ENCODE measurements at regions not wholly inside any gene's neighbourhood (a gene's known extent, or its start where the extent isn't known, plus 50 kb on each side); places are given as distances from the start of the nearest gene placed in this dataset.

GRCh38 chr1:199396456-199396855, 631.1 kb upstream of the NR5A2 start:
- intact Hi-C loops (cut with micrococcal nuclease): no loop called here

- intact Hi-C loops (cut with micrococcal nuclease): no loop called here
Observed at GRCh38 chr1:199399996-199400724, 627.4 kb upstream of the NR5A2 start.

GRCh38 chr1:199403531-199404116, 623.9 kb upstream of the NR5A2 start:
- intact Hi-C loops (cut with micrococcal nuclease): no loop called here

DNA sequence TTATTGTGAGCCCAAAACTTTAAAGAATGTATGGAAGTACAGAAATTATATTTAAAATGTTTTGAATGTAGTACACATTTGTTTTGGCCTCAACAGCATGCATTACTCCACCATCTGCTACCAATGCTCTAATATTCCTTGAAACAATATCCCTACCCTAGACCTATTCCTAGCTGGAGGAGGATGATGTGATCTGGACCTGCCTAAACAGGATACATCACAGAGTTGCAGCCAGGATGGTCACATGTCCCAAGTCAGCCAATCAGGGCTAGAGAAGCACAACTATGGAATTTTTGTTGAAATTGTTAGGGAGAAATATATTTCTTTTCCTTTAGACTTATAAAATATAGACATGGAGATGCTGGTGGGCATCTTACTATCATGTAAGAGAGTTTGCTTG, 623.3 kb upstream of the NR5A2 start:
- intact Hi-C loops (cut with micrococcal nuclease): no loop called here

DNA sequence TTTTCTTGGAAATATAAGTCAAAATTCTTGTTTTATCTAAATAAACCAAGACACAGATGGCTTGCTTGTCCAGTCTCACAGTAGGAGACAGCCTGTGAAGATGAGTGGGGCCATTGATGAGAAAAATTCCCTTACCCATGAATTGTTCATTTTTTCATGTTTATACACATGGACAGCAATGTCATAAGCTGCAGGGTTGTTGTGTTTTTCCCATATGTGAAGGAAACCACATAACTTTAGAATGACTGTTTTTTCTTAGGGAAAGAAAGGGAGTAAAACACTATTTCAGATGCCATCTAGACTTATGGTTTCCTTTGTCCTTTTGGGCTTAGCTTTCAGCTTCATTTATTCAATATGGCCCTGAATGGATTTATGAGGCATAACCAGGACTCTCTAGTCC, 622.5 kb upstream of the NR5A2 start:
- intact Hi-C loops (cut with micrococcal nuclease): no loop called here

DNA sequence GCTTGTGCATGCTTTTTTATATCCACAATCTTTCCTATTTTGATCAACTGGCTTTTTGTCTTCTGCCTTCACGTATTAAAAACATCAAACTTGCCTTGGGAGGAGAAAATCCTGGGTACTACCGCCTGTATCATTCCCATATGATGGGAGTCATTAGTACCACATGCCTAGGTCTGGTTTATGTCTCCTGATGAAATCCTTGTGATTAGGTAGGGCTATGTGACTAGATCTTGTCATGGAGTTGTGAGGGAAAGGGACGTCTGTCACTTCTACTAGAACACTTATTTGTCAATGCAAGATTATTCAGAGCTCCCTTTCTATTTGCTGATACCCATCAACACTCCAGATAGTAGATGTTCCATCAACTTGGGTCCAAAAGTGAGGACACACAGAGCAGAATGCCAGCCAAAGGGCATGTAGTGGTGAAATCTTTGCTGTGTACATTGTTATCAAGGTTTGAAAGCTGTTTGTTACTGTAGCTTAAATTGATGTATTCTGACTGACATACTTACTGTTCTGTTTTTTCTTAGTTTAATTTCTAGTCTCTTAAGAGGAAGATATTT, 621.8 kb upstream of the NR5A2 start:
- intact Hi-C loops (cut with micrococcal nuclease): no loop called here

- intact Hi-C loops (cut with micrococcal nuclease): no loop called here
Observed at GRCh38 chr1:199410462-199410861, 617.0 kb upstream of the NR5A2 start.

- intact Hi-C loops (cut with micrococcal nuclease): no loop called here
Observed at GRCh38 chr1:199411506-199411905, 616.0 kb upstream of the NR5A2 start.

- intact Hi-C loops (cut with micrococcal nuclease): no loop called here
Observed at GRCh38 chr1:199422206-199422605, 605.3 kb upstream of the NR5A2 start.

- intact Hi-C loops (cut with micrococcal nuclease): no loop called here
Observed at GRCh38 chr1:199447906-199448305, 579.6 kb upstream of the NR5A2 start.

- intact Hi-C loops (cut with micrococcal nuclease): no loop called here
Observed at GRCh38 chr1:199448646-199449045, 578.9 kb upstream of the NR5A2 start.

GRCh38 chr1:199449221-199449620, 578.3 kb upstream of the NR5A2 start:
- intact Hi-C loops (cut with micrococcal nuclease): no loop called here

GRCh38 chr1:199449681-199450080, 577.8 kb upstream of the NR5A2 start:
- intact Hi-C loops (cut with micrococcal nuclease): no loop called here

GRCh38 chr1:199452627-199453026, 574.9 kb upstream of the NR5A2 start:
- intact Hi-C loops (cut with micrococcal nuclease): no loop called here

GRCh38 chr1:199453723-199454122, 573.8 kb upstream of the NR5A2 start:
- intact Hi-C loops (cut with micrococcal nuclease): no loop called here

DNA sequence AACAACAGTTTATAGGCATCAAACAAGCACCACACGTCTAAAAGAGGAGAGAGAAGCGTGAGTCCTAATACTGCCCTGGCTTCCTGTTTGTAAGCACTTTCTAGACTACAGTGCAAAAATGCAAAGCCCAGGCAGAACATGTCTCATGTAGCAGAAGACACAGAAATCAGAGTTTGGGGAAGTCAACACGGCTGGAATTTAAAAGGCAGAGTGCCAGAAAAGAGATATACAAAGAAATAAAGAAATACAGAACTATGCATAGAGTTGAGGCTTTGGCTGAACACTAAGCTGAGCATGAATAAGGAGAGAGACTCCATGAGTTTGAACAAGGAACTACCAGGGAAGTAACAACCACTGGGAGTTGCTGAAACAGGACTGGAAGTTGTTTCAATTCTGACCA, 566.6 kb upstream of the NR5A2 start:
- intact Hi-C loops (cut with micrococcal nuclease): loop anchor here (5.0 kb wide), 1 partner anchor 689 kb away; no protein-coding TSS in a partner anchor

GRCh38 chr1:199463521-199464127, 563.9 kb upstream of the NR5A2 start:
- intact Hi-C loops (cut with micrococcal nuclease): loop anchor here (5.0 kb wide), 1 partner anchor 691 kb away; no protein-coding TSS in a partner anchor

DNA sequence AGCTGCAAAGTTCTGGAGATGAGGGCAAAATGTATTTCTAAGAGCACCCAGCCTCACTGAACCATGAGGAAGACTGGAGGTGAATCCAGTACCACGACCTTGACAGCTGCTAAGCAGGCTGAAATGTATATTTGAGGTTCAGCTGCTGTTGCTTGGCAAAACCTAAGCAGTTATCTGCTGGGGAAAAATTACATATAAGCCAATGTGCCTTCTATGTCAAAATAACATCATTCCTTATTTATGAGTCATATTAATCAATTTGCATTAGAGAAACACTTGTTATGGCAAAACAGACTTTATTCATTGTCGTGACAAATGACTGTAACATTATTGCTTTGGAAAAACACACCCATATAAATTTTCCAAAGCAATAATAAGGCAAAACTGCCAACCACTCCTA, 560.5 kb upstream of the NR5A2 start:
- intact Hi-C loops (cut with micrococcal nuclease): no loop called here

GRCh38 chr1:199472018-199472417, 555.5 kb upstream of the NR5A2 start:
- intact Hi-C loops (cut with micrococcal nuclease): no loop called here

DNA sequence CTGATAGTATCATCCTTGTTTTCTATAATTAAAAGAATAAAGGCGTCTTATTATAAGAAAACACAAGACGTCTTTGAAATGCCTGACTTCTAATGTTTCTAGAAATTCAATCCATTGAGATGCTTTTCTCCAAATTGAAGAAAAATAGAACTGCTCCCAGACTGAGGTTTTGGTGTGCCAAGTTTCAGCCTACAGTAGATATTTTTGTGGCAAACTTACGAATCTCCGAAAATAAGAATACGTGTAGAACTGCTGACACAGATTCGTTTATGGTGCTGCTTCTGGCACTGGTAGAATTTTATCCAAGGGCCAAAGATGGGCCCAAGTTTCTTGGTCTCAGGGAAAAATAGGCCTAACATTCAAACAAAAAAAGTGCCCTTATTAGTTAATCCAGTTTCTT, 554.5 kb upstream of the NR5A2 start:
- intact Hi-C loops (cut with micrococcal nuclease): no loop called here

- intact Hi-C loops (cut with micrococcal nuclease): no loop called here
Observed at GRCh38 chr1:199474738-199475137, 552.8 kb upstream of the NR5A2 start.

- intact Hi-C loops (cut with micrococcal nuclease): no loop called here
Observed at GRCh38 chr1:199482426-199482825, 545.1 kb upstream of the NR5A2 start.
